Activated CD4-positive, alpha-beta T cell treated with anti-CD3 and anti-CD28 coated beads, Interleukin-2, amount 50 U/mL, for 16 hours (primary cell): ENCODE measurements at regions not wholly inside any gene's neighbourhood (a gene's known extent, or its start where the extent isn't known, plus 50 kb on each side); places are given as distances from the start of the nearest gene placed in this dataset.

Source experiments
- DNase-seq: peaks from one replicate; pipeline ENCODE4 v3.0.0-alpha.2; 2020

- no peak for DNase-seq
Measured at GRCh38 chr1:67898033-67898726, 64.9 kb upstream of the GNG12 start.

GRCh38 chr1:67897270-67897949, 64.1 kb upstream of the GNG12 start:
- no peak for DNase-seq

GRCh38 chr1:67896826-67897225, 63.6 kb upstream of the GNG12 start:
- no peak for DNase-seq

- DNase-seq = no peak
Measured at GRCh38 chr1:67894981-67895735, 61.9 kb upstream of the GNG12 start.

- no peak for DNase-seq
Measured at GRCh38 chr1:67893126-67893495, 59.8 kb upstream of the GNG12 start.

GRCh38 chr1:67892476-67893125, 59.3 kb upstream of the GNG12 start:
- no peak for DNase-seq

- DNase-seq = no peak
Measured at GRCh38 chr1:67890857-67891256, 57.6 kb upstream of the GNG12 start.

- peak; percentile 26 for DNase-seq
Measured at GRCh38 chr1:67889953-67890567, 56.8 kb upstream of the GNG12 start.

GRCh38 chr1:67889466-67889865, 56.2 kb upstream of the GNG12 start:
- no peak for DNase-seq

- no peak for DNase-seq
Measured at GRCh38 chr1:67888216-67889106, 55.2 kb upstream of the GNG12 start.

- no peak for DNase-seq
Measured at GRCh38 chr1:67887146-67887545, 53.9 kb upstream of the GNG12 start.

GRCh38 chr1:67886076-67886475, 52.8 kb upstream of the GNG12 start:
- no peak for DNase-seq

GRCh38 chr1:67883069-67883468, 49.8 kb upstream of the GNG12 start:
- no peak for DNase-seq
